ENCODE measurements at regions not wholly inside any gene's neighbourhood (a gene's known extent, or its start where the extent isn't known, plus 50 kb on each side); places are given as distances from the start of the nearest gene placed in this dataset.

DNA sequence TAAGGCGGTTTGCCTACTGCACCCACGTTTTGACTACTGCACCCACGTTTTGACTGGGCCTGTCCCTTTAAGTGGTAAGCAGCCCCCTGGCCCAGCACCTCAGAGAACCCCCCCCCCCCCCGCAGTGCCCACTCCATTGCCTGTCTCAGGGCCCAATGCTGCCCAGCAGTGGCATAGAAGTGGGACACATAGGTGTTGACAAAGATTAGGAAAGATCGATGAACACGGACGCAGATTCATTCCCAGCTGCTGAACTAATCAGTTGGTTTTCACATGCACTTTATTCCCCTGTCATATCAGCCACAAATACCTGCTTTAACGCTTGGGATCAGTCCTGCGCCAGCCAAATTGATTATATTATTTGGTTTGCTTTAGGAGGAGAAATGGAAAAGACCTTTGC is 268.8 kb upstream of the SKOR2 start:
- Mint-ChIP-seq H3K36me3 (ENCODE audit: low read depth, unreplicated experiment) (no peaks in the 10 kb centered on the region), H3K27ac (ENCODE audit: unreplicated experiment) (no peak overlapping the region), H3K9me3 (ENCODE audit: unreplicated experiment) (no peaks in the 10 kb centered on the region), H3K27me3 (ENCODE audit: unreplicated experiment) (peaks cover 2% of the 10 kb centered on the region), H3K4me3 (ENCODE audit: unreplicated experiment) (no peak overlapping the region), H3K4me1 (ENCODE audit: unreplicated experiment) (peaks cover 6% of the 10 kb centered on the region)
- no peak for TF ChIP-seq CTCF (IDR thresholded peaks at IDR 0.05; ENCODE audit: unreplicated experiment)
- DNase-seq (ENCODE audit: low spot score), result no peak

DNA sequence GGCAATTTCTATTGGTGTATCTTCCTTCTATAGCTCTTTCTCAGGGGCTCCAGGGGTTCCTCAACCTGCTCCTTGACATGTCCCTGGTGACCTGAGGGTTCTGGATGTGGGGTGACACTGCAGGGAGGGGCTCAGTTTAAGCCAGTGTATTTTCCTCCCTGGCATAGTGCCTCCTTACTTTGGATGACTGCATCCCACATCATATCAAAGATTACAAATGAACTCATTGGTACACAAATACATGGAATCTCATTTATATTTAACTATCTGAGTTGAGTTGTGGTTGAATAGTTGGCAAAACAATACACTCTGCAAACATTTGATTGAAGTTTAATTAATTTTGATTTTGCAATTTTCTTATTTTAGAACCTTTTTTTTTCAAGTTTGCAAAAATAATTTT is 268.2 kb upstream of the SKOR2 start:
- Mint-ChIP-seq H3K4me1 (ENCODE audit: unreplicated experiment) (peaks cover 6% of the 10 kb centered on the region), H3K4me3 (ENCODE audit: unreplicated experiment) (no peak overlapping the region), H3K9me3 (ENCODE audit: unreplicated experiment) (no peaks in the 10 kb centered on the region), H3K27me3 (ENCODE audit: unreplicated experiment) (peaks cover 2% of the 10 kb centered on the region), H3K36me3 (ENCODE audit: low read depth, unreplicated experiment) (no peaks in the 10 kb centered on the region), H3K27ac (ENCODE audit: unreplicated experiment) (no peak overlapping the region)
- no peak for TF ChIP-seq CTCF (IDR thresholded peaks at IDR 0.05; ENCODE audit: unreplicated experiment)
- no peak for DNase-seq (ENCODE audit: low spot score)

DNA sequence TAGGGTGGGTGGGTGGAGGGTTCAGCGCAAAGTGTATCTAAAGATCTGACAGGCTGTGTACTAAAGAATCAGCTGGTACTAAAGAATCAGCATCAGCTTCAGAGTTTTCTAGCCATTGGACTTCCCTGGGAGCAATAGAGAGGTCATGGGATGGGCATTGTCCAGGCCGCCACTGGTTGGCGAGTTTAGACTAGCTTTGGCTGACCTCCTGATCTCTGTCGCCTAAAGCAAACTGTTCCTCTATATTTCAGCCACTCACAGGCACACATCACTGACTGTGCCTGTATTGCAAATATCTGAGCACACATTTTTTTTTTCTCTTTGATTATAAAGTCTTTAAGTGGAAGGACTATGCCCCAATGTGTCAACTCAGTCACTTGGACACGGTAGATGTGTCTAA is 267.8 kb upstream of the SKOR2 start:
- H3K27ac Mint-ChIP-seq (ENCODE audit: unreplicated experiment), result no peak overlapping the region
- no peaks in the 10 kb centered on the region for H3K36me3 Mint-ChIP-seq (ENCODE audit: low read depth, unreplicated experiment)
- no peaks in the 10 kb centered on the region for H3K9me3 Mint-ChIP-seq (ENCODE audit: unreplicated experiment)
- no peak overlapping the region for H3K4me3 Mint-ChIP-seq (ENCODE audit: unreplicated experiment)
- no peak for TF ChIP-seq CTCF (IDR thresholded peaks at IDR 0.05; ENCODE audit: unreplicated experiment)
- peaks cover 4% of the 10 kb centered on the region for H3K4me1 Mint-ChIP-seq (ENCODE audit: unreplicated experiment)
- DNase-seq (ENCODE audit: low spot score), result no peak
- peaks cover 2% of the 10 kb centered on the region for H3K27me3 Mint-ChIP-seq (ENCODE audit: unreplicated experiment)

- no peak for DNase-seq (ENCODE audit: low spot score)
- Mint-ChIP-seq H3K4me1 (ENCODE audit: unreplicated experiment) (peaks cover 13% of the 10 kb centered on the region), H3K27me3 (ENCODE audit: unreplicated experiment) (no peaks in the 10 kb centered on the region), H3K9me3 (ENCODE audit: unreplicated experiment) (no peaks in the 10 kb centered on the region), H3K36me3 (ENCODE audit: low read depth, unreplicated experiment) (peaks cover 4% of the 10 kb centered on the region), H3K4me3 (ENCODE audit: unreplicated experiment) (no peak overlapping the region), H3K27ac (ENCODE audit: unreplicated experiment) (no peak overlapping the region)
- no peak for TF ChIP-seq CTCF (IDR thresholded peaks at IDR 0.05; ENCODE audit: unreplicated experiment)
Observed at GRCh38 chr18:47513614-47514013, 262.2 kb upstream of the SKOR2 start.

GRCh38 chr18:47512726-47513435 is 261.4 kb upstream of the SKOR2 start:
- peaks cover 20% of the 10 kb centered on the region for H3K4me1 Mint-ChIP-seq (ENCODE audit: unreplicated experiment)
- TF ChIP-seq CTCF (IDR thresholded peaks at IDR 0.05; ENCODE audit: unreplicated experiment), result no peak
- H3K27ac Mint-ChIP-seq (ENCODE audit: unreplicated experiment), result no peak overlapping the region
- H3K4me3 Mint-ChIP-seq (ENCODE audit: unreplicated experiment), result no peak overlapping the region
- DNase-seq (ENCODE audit: low spot score), result no peak
- no peaks in the 10 kb centered on the region for H3K27me3 Mint-ChIP-seq (ENCODE audit: unreplicated experiment)
- no peaks in the 10 kb centered on the region for H3K9me3 Mint-ChIP-seq (ENCODE audit: unreplicated experiment)
- peaks cover 5% of the 10 kb centered on the region for H3K36me3 Mint-ChIP-seq (ENCODE audit: low read depth, unreplicated experiment)

Measured in endothelial cell (in vitro differentiated cells).